ENCODE measurements at regions not wholly inside any gene's neighbourhood (a gene's known extent, or its start where the extent isn't known, plus 50 kb on each side); places are given as distances from the start of the nearest gene placed in this dataset.

- intact Hi-C loops (cut with micrococcal nuclease; ENCODE audit: unreplicated experiment) (no loop called here), in situ Hi-C loops (cut with HindIII; ENCODE audit: extremely low pct_ligation_motif_present, low pct_unique_long_range_greater_than_20kb) (no loop called here)
- Histone ChIP-seq H3K79me2 (ENCODE audit: insufficient read depth, low read length) (no peaks in the 10 kb centered on the region), H3K9me3 (ENCODE audit: low read length) (peaks cover 34% of the 10 kb centered on the region), H3K4me3 (replicated peaks in 1 of 3; ENCODE audit: insufficient read depth in 1 of 3, low read depth in 2 of 3, low read length in 3 of 3) (no peak overlapping the region), H3K27me3 (ENCODE audit: control insufficient read depth in 1 of 2, insufficient read depth in 2 of 2, low read length in 2 of 2) (no peaks in the 10 kb centered on the region), H3K27ac (ENCODE audit: extremely low read length, insufficient read depth, low read length) (no peak overlapping the region), H4K20me1 (ENCODE audit: insufficient read depth, low read length) (no peaks in the 10 kb centered on the region), H3K9ac (ENCODE audit: insufficient read depth, low read depth, low read length) (no peak overlapping the region), H3K36me3 (replicated peaks in 1 of 2; ENCODE audit: control insufficient read depth in 1 of 2, insufficient read depth in 2 of 2, low read length in 2 of 2) (no peaks in the 10 kb centered on the region), H3K4me2 (ENCODE audit: low read depth, low read length) (no peak overlapping the region), H2AFZ (ENCODE audit: low read length) (no peak overlapping the region), H3K4me1 (ENCODE audit: insufficient read depth, low read length) (no peaks in the 10 kb centered on the region)
- BruUV-seq (replicated peaks) = no TSS peak
- POLR2A ChIA-PET = no interaction called here
- FAIRE-seq (no peak), ATAC-seq (no peak), DNase-seq (ENCODE audit: low spot score) (no peak)
- TF ChIP-seq ARNTL (CRISPR knock-in tag; IDR thresholded peaks at IDR 0.05) (no peak), PCBP1 (IDR thresholded peaks at IDR 0.05; ENCODE audit: borderline replicate concordance, low read depth, low read length) (no peak), NFIB (CRISPR knock-in tag; IDR thresholded peaks at IDR 0.05; ENCODE audit: borderline replicate concordance) (no peak), RBFOX2 (IDR thresholded peaks at IDR 0.05; ENCODE audit: low read depth, low read length) (no peak), ZNF691 (CRISPR knock-in tag; IDR thresholded peaks at IDR 0.05; ENCODE audit: borderline replicate concordance, low read depth) (no peak), DMAP1 (CRISPR knock-in tag; IDR thresholded peaks at IDR 0.05) (no peak), CENPBD1 (CRISPR knock-in tag; IDR thresholded peaks at IDR 0.05; ENCODE audit: borderline replicate concordance, low read depth) (no peak)
- TF ChIP-seq, protein P1, sequence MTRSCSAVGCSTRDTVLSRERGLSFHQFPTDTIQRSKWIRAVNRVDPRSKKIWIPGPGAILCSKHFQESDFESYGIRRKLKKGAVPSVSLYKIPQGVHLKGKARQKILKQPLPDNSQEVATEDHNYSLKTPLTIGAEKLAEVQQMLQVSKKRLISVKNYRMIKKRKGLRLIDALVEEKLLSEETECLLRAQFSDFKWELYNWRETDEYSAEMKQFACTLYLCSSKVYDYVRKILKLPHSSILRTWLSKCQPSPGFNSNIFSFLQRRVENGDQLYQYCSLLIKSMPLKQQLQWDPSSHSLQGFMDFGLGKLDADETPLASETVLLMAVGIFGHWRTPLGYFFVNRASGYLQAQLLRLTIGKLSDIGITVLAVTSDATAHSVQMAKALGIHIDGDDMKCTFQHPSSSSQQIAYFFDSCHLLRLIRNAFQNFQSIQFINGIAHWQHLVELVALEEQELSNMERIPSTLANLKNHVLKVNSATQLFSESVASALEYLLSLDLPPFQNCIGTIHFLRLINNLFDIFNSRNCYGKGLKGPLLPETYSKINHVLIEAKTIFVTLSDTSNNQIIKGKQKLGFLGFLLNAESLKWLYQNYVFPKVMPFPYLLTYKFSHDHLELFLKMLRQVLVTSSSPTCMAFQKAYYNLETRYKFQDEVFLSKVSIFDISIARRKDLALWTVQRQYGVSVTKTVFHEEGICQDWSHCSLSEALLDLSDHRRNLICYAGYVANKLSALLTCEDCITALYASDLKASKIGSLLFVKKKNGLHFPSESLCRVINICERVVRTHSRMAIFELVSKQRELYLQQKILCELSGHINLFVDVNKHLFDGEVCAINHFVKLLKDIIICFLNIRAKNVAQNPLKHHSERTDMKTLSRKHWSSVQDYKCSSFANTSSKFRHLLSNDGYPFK (CRISPR knock-in tag; IDR thresholded peaks at IDR 0.05; ENCODE audit: borderline replicate concordance) = no peak
- TF ChIP-seq, protein P2, sequence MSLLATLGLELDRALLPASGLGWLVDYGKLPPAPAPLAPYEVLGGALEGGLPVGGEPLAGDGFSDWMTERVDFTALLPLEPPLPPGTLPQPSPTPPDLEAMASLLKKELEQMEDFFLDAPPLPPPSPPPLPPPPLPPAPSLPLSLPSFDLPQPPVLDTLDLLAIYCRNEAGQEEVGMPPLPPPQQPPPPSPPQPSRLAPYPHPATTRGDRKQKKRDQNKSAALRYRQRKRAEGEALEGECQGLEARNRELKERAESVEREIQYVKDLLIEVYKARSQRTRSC (CRISPR knock-in tag; IDR thresholded peaks at IDR 0.05; ENCODE audit: low read depth) = no peak
- TF ChIP-seq, protein P3, sequence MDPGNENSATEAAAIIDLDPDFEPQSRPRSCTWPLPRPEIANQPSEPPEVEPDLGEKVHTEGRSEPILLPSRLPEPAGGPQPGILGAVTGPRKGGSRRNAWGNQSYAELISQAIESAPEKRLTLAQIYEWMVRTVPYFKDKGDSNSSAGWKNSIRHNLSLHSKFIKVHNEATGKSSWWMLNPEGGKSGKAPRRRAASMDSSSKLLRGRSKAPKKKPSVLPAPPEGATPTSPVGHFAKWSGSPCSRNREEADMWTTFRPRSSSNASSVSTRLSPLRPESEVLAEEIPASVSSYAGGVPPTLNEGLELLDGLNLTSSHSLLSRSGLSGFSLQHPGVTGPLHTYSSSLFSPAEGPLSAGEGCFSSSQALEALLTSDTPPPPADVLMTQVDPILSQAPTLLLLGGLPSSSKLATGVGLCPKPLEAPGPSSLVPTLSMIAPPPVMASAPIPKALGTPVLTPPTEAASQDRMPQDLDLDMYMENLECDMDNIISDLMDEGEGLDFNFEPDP (CRISPR knock-in tag; conservative IDR thresholded peaks at IDR 0.05) = no peak
- CTCF ChIA-PET (ENCODE audit: low intra/inter-chr PET ratio, low total read pairs) = no interaction called here
- WGBS (ENCODE audit: low lambda C conversion rate) = 85% methylated on average over 78 of the region's 78 CpGs
Observed at GRCh38 chr10:42149722-42150427, 488.5 kb downstream of the ZNF33B start.
